ENCODE measurements at regions not wholly inside any gene's neighbourhood (a gene's known extent, or its start where the extent isn't known, plus 50 kb on each side); places are given as distances from the start of the nearest gene placed in this dataset.
"Not testable (repeated sequence)": the region's sequence is repeated elsewhere in the genome, so short reads cannot be mapped to it uniquely, and the experiment has no call there.

GRCh38 chr5:40276426-40277102 lies 403.2 kb upstream of the PTGER4 start:
- no peak for DNase-seq

GRCh38 chr5:40274568-40274967 lies 405.1 kb upstream of the PTGER4 start:
- no peak for DNase-seq

GRCh38 chr5:40273936-40274335 lies 405.8 kb upstream of the PTGER4 start:
- DNase-seq = no peak

- no peak for DNase-seq
Measured at GRCh38 chr5:40271476-40271875, 408.2 kb upstream of the PTGER4 start.

- no peak for DNase-seq
Measured at GRCh38 chr5:40270274-40270845, 409.4 kb upstream of the PTGER4 start.

- no peak for DNase-seq
Measured at GRCh38 chr5:40268088-40268487, 411.6 kb upstream of the PTGER4 start.

- no peak for DNase-seq
Measured at GRCh38 chr5:40266952-40267351, 412.8 kb upstream of the PTGER4 start.

GRCh38 chr5:40261984-40262383 lies 417.7 kb upstream of the PTGER4 start:
- no peak for DNase-seq

- DNase-seq = peak; percentile 29
Measured at GRCh38 chr5:40260361-40260760, 419.4 kb upstream of the PTGER4 start.

GRCh38 chr5:40258222-40258621 lies 421.5 kb upstream of the PTGER4 start:
- no peak for DNase-seq

GRCh38 chr5:40240671-40241070 lies 439.0 kb upstream of the PTGER4 start:
- DNase-seq = no peak

GRCh38 chr5:40240111-40240510 lies 439.6 kb upstream of the PTGER4 start:
- DNase-seq = no peak

GRCh38 chr5:40238066-40238745 lies 441.5 kb upstream of the PTGER4 start:
- no peak for DNase-seq

GRCh38 chr5:40235471-40236400 lies 444.0 kb upstream of the PTGER4 start:
- no peak for DNase-seq

GRCh38 chr5:40233268-40233667 lies 446.4 kb upstream of the PTGER4 start:
- no peak for DNase-seq

GRCh38 chr5:40227931-40228330 lies 451.8 kb upstream of the PTGER4 start:
- peak; percentile 27 for DNase-seq

GRCh38 chr5:40227366-40227765 lies 452.3 kb upstream of the PTGER4 start:
- DNase-seq = no peak

- DNase-seq = no peak
Measured at GRCh38 chr5:40226906-40227305, 452.8 kb upstream of the PTGER4 start.

- not testable (repeated sequence) for DNase-seq
Measured at GRCh38 chr5:40225147-40225546, 454.6 kb upstream of the PTGER4 start.

- no peak for DNase-seq
Measured at GRCh38 chr5:40224421-40224820, 455.3 kb upstream of the PTGER4 start.

GRCh38 chr5:40223884-40224402 lies 455.8 kb upstream of the PTGER4 start:
- DNase-seq = no peak

GRCh38 chr5:40221796-40222195 lies 457.9 kb upstream of the PTGER4 start:
- DNase-seq = no peak

- DNase-seq = no peak
Measured at GRCh38 chr5:40221255-40221654, 458.5 kb upstream of the PTGER4 start.

Measured in right hindlimb (tissue), 1 donor.